Transverse colon (tissue), 4 donors: ENCODE measurements at regions not wholly inside any gene's neighbourhood (a gene's known extent, or its start where the extent isn't known, plus 50 kb on each side); places are given as distances from the start of the nearest gene placed in this dataset.

Source experiments
- POLR2A ChIP-seq: fragments of 450-650 bp; IDR thresholded peaks from one replicate; pipeline ENCODE4 v1.6.1; 2016; ENCODE audit warnings: antibody characterized with exemption, mild to moderate bottlenecking, moderate library complexity
- POLR2AphosphoS5 ChIP-seq, 3 donors: sonication (generic); formaldehyde crosslinking; IDR thresholded peaks; one replicate each; pipeline ENCODE4 v1.6.1; 2016; ENCODE audit warnings: antibody characterized with exemption in 3 of 3
- TF ChIP-seq, protein P1 (sequence below), 5 experiments: fragments of 200-600 bp in 3 of 5; fragments of 450-650 bp in 2 of 5; sonication (generic) in 3 of 5; IDR thresholded peaks; 1 replicate in 2 of 5; 2 replicates in 3 of 5; pipeline ENCODE4 v1.5.1; 2016 to 2017; ENCODE audit warnings: antibody characterized with exemption in 5 of 5, inconsistent platforms in 3 of 5, mild to moderate bottlenecking in 2 of 5, moderate library complexity in 1 of 5

DNA sequence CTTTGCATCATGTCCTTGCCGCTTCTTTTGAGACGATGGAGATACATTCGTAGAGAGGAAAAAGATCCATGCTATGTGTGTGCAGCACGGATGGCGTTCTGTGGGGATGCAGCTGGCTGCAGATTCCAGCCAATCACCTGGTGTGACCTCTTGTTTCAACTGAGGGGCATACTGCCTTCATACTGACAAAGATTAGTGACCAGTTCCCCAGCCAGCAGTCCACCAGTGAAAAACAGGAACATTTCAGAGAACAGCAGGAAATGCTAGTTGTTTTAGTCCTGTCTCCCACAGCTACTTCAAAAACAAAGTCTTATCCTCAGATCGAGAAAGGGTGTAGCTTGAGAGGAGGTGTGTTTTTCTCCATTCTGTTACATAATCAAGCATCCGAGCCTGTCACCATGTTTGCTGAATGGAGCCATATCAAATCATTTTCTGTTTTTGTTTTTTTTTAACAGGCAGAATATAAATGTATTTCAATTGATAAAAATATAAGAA is 255.7 kb upstream of the FMN2 start:
- no peak for TF ChIP-seq POLR2AphosphoS5 (IDR thresholded peaks at IDR 0.05)
- TF ChIP-seq, protein P1, sequence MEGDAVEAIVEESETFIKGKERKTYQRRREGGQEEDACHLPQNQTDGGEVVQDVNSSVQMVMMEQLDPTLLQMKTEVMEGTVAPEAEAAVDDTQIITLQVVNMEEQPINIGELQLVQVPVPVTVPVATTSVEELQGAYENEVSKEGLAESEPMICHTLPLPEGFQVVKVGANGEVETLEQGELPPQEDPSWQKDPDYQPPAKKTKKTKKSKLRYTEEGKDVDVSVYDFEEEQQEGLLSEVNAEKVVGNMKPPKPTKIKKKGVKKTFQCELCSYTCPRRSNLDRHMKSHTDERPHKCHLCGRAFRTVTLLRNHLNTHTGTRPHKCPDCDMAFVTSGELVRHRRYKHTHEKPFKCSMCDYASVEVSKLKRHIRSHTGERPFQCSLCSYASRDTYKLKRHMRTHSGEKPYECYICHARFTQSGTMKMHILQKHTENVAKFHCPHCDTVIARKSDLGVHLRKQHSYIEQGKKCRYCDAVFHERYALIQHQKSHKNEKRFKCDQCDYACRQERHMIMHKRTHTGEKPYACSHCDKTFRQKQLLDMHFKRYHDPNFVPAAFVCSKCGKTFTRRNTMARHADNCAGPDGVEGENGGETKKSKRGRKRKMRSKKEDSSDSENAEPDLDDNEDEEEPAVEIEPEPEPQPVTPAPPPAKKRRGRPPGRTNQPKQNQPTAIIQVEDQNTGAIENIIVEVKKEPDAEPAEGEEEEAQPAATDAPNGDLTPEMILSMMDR (IDR thresholded peaks at IDR 0.05): no peak
- no peak for TF ChIP-seq POLR2A
